ENCODE measurements at regions not wholly inside any gene's neighbourhood (a gene's known extent, or its start where the extent isn't known, plus 50 kb on each side); places are given as distances from the start of the nearest gene placed in this dataset.
"Not testable (repeated sequence)": the region's sequence is repeated elsewhere in the genome, so short reads cannot be mapped to it uniquely, and the experiment has no call there.

DNA sequence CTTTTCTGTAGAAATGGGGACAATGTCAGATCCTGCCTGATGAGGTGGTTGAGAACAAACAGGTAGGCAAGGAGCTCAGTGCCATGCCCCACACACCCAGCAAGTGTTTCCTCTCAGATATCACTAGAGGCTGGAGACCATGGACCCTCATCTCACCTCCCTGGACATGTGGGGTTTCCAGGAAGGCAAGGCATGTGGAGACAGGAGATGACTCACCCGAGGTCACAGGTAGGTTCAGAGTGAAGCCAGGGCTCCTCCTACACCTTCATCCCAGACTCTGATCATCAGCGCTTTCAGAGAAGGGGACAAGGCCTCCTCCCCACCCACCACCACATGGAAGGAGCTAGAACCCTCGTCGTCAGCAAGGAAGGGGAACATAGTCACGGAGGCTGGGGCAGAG is 69.2 kb downstream of the MATN1 start:
- Mint-ChIP-seq H3K36me3 (no peaks in the 10 kb centered on the region), H3K27ac (no peak overlapping the region), H3K4me3 (no peak overlapping the region), H3K4me1 (peaks cover 5% of the 10 kb centered on the region), H3K9me3 (peaks cover 10% of the 10 kb centered on the region), H3K27me3 (ENCODE audit: insufficient read depth, low read depth) (peaks cover 13% of the 10 kb centered on the region)
- Histone ChIP-seq H3K4me1 (peaks cover 9% of the 10 kb centered on the region), H3K4me2 (no peak overlapping the region), H4K20me1 (ENCODE audit: low read depth) (no peaks in the 10 kb centered on the region), H3K9me3 (ENCODE audit: low read depth) (no peaks in the 10 kb centered on the region), H3F3A (ENCODE audit: low read depth) (no peaks in the 10 kb centered on the region), H3K27ac (no peak overlapping the region), H3K79me2 (ENCODE audit: low read depth) (no peaks in the 10 kb centered on the region), H3K9ac (no peak overlapping the region), H3K4me3 (no peak overlapping the region), H3K27me3 (no peaks in the 10 kb centered on the region), H3K36me3 (no peaks in the 10 kb centered on the region), H2AFZ (replicated peaks) (no peak overlapping the region)
- DNase-seq (ENCODE audit: low spot score) = no peak
- TF ChIP-seq EZH2phosphoT487 (IDR thresholded peaks at IDR 0.05) = no peak
- no peak for TF ChIP-seq EZH2 (IDR thresholded peaks at IDR 0.05)
- TF ChIP-seq, protein P1, sequence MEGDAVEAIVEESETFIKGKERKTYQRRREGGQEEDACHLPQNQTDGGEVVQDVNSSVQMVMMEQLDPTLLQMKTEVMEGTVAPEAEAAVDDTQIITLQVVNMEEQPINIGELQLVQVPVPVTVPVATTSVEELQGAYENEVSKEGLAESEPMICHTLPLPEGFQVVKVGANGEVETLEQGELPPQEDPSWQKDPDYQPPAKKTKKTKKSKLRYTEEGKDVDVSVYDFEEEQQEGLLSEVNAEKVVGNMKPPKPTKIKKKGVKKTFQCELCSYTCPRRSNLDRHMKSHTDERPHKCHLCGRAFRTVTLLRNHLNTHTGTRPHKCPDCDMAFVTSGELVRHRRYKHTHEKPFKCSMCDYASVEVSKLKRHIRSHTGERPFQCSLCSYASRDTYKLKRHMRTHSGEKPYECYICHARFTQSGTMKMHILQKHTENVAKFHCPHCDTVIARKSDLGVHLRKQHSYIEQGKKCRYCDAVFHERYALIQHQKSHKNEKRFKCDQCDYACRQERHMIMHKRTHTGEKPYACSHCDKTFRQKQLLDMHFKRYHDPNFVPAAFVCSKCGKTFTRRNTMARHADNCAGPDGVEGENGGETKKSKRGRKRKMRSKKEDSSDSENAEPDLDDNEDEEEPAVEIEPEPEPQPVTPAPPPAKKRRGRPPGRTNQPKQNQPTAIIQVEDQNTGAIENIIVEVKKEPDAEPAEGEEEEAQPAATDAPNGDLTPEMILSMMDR (IDR thresholded peaks at IDR 0.05) = no peak

DNA sequence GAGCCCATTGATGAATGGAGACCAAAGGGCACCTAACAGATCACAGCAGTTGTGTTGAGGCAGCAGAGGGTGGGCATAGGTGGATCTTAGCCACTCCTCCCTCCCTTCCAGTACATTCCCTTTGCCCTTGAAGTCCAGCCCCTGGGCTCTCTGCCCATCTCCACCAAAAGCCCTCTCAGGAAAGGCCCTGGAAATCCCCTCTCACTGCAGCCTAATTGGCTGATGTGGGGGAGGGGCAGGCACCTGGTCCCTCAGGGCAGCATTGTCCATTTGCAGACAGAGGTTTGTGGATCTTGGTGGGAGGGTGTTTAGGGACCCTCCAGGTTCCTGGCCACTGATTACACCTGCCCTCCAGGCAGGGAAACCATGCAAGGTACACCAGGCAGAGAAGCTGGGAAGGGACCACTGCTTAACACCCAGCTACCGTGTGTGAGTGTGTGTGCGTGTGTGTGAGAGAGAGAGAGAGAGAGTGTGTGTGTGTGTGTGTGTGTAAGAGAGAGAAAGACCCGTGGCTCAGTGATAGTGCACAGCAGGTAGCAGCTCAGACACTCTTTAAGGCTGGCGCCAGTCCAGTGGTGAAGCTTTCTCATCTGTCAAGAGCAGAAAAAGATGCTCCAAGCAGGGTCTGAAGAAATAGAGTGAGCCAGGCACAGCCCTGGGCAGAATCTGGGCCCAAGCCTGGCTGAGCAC is 71.1 kb downstream of the MATN1 start:
- H3K9me3 Mint-ChIP-seq = peaks cover 10% of the 10 kb centered on the region
- H2AFZ ChIP-seq (replicated peaks) = no peak overlapping the region
- H3K4me3 ChIP-seq = no peak overlapping the region
- H3K4me1 Mint-ChIP-seq = peaks cover 9% of the 10 kb centered on the region
- TF ChIP-seq EZH2phosphoT487 (IDR thresholded peaks at IDR 0.05) = no peak
- TF ChIP-seq EZH2 (IDR thresholded peaks at IDR 0.05) = no peak
- TF ChIP-seq, protein P1 (IDR thresholded peaks at IDR 0.05) = no peak
- no peaks in the 10 kb centered on the region for H3K36me3 Mint-ChIP-seq
- no peak overlapping the region for H3K9ac ChIP-seq
- H3K79me2 ChIP-seq (ENCODE audit: low read depth) = no peaks in the 10 kb centered on the region
- peak overlapping the region; percentile 14 for H3K27ac Mint-ChIP-seq
- no peak overlapping the region for H3K27ac ChIP-seq
- peak; percentile 58 for DNase-seq (ENCODE audit: low spot score)
- H3K4me1 ChIP-seq = peaks cover 9% of the 10 kb centered on the region
- no peaks in the 10 kb centered on the region for H3K27me3 ChIP-seq
- H3K4me2 ChIP-seq = peak overlapping the region; percentile 52
- no peaks in the 10 kb centered on the region for H4K20me1 ChIP-seq (ENCODE audit: low read depth)
- no peaks in the 10 kb centered on the region for H3K9me3 ChIP-seq (ENCODE audit: low read depth)
- peak overlapping the region; percentile 40 for H3K4me3 Mint-ChIP-seq
- no peaks in the 10 kb centered on the region for H3K36me3 ChIP-seq
- no peaks in the 10 kb centered on the region for H3F3A ChIP-seq (ENCODE audit: low read depth)
- peaks cover 13% of the 10 kb centered on the region for H3K27me3 Mint-ChIP-seq (ENCODE audit: insufficient read depth, low read depth)

DNA sequence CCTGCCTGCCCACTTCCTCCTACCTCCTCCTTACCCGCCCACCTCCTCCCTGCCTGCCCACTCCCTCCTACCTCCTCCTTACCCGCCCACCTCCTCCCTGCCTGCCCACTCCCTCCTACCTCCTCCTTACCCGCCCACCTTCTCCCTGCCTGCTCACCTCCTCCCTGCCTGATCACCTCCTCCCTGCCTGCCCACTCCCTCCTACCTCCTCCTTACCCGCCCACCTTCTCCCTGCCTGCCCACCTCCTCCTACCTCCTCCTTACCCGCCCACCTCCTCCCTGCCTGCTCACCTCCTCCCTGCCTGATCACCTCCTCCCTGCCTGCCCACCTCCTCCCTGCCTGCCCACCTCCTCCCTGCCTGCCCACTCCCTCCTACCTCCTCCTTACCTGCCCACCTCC is 72.0 kb downstream of the MATN1 start:
- H2AFZ ChIP-seq (replicated peaks); H3K27ac Mint-ChIP-seq; H3K36me3 ChIP-seq; H3K4me1 ChIP-seq; H3K27ac ChIP-seq; H3F3A ChIP-seq (ENCODE audit: low read depth); H3K4me3 ChIP-seq; H4K20me1 ChIP-seq (ENCODE audit: low read depth); H3K4me2 ChIP-seq; H3K36me3 Mint-ChIP-seq; H3K4me1 Mint-ChIP-seq; H3K9ac ChIP-seq; DNase-seq (ENCODE audit: low spot score); H3K27me3 ChIP-seq; H3K4me3 Mint-ChIP-seq; H3K79me2 ChIP-seq (ENCODE audit: low read depth); H3K9me3 ChIP-seq (ENCODE audit: low read depth): not testable (repeated sequence)
- Mint-ChIP-seq H3K9me3 (peaks cover 10% of the 10 kb centered on the region), H3K27me3 (ENCODE audit: insufficient read depth, low read depth) (peaks cover 13% of the 10 kb centered on the region)

DNA sequence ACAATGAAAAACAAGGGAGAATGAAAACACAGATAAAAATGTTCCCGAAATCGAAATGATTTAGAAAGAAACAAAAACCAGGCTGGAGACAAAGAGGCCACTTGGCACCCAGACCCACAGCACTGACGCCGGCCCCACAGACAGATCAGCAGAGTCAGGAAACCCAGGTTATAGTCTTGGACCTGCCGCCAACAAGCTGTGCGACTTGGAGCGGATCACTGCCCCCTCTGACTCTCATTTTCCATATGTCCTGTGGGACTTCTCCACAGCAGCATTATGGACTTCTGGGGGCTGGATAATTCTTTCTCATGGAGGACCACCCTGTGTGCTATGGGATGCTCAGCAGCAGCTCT is 72.4 kb downstream of the MATN1 start:
- Histone ChIP-seq H4K20me1 (ENCODE audit: low read depth) (no peaks in the 10 kb centered on the region), H3K4me2 (no peak overlapping the region)

More for the DNA sequence above, 72.4 kb downstream of the MATN1 start:
- H3K36me3 Mint-ChIP-seq = no peaks in the 10 kb centered on the region
- Histone ChIP-seq H3F3A (ENCODE audit: low read depth) (no peaks in the 10 kb centered on the region), H3K27me3 (no peaks in the 10 kb centered on the region), H3K9me3 (ENCODE audit: low read depth) (no peaks in the 10 kb centered on the region), H3K4me1 (peaks cover 9% of the 10 kb centered on the region), H3K27ac (no peak overlapping the region), H3K4me3 (no peak overlapping the region), H3K36me3 (no peaks in the 10 kb centered on the region), H2AFZ (replicated peaks) (no peak overlapping the region), H3K79me2 (ENCODE audit: low read depth) (no peaks in the 10 kb centered on the region), H3K9ac (no peak overlapping the region)
- no peak for DNase-seq (ENCODE audit: low spot score)
- H3K27ac Mint-ChIP-seq = no peak overlapping the region
- peaks cover 9% of the 10 kb centered on the region for H3K4me1 Mint-ChIP-seq
- H3K9me3 Mint-ChIP-seq = peaks cover 10% of the 10 kb centered on the region
- no peak overlapping the region for H3K4me3 Mint-ChIP-seq
- peaks cover 13% of the 10 kb centered on the region for H3K27me3 Mint-ChIP-seq (ENCODE audit: insufficient read depth, low read depth)
- TF ChIP-seq, protein P1 (IDR thresholded peaks at IDR 0.05) = no peak
- TF ChIP-seq EZH2phosphoT487 (IDR thresholded peaks at IDR 0.05) (no peak), EZH2 (IDR thresholded peaks at IDR 0.05) (no peak)

Data from neural progenitor cell (in vitro differentiated cells).